NCI-H2107 treated with DMSO at 0.1 percent for 48 hours (cell line): ENCODE measurements at regions not wholly inside any gene's neighbourhood (a gene's known extent, or its start where the extent isn't known, plus 50 kb on each side); places are given as distances from the start of the nearest gene placed in this dataset.
A peak's percentile ranks its signal among the peaks of the same experiment; 100 is the strongest.

Source experiments
- DNase-seq: peaks from one replicate; lab custom pipeline; 2025; ENCODE audit not compliant: unreplicated experiment; lab: John Stamatoyannopoulos, UW

GRCh38 chr16:51405361-51405760, 254.3 kb upstream of the SALL1 start:
- DNase-seq, result no peak

- no peak for DNase-seq
Measured at GRCh38 chr16:51404386-51404785, 253.3 kb upstream of the SALL1 start.

- no peak for DNase-seq
Measured at GRCh38 chr16:51402785-51403184, 251.7 kb upstream of the SALL1 start.

- DNase-seq, result no peak
Measured at GRCh38 chr16:51402298-51402697, 251.2 kb upstream of the SALL1 start.

GRCh38 chr16:51401673-51402072, 250.6 kb upstream of the SALL1 start:
- DNase-seq, result no peak

GRCh38 chr16:51399908-51400670, 249.0 kb upstream of the SALL1 start:
- DNase-seq, result no peak

GRCh38 chr16:51394421-51394820, 243.4 kb upstream of the SALL1 start:
- DNase-seq, result no peak

- DNase-seq, result no peak
Measured at GRCh38 chr16:51393381-51394005, 242.4 kb upstream of the SALL1 start.

GRCh38 chr16:51392521-51393187, 241.6 kb upstream of the SALL1 start:
- DNase-seq, result no peak

- no peak for DNase-seq
Measured at GRCh38 chr16:51391798-51392511, 240.9 kb upstream of the SALL1 start.

GRCh38 chr16:51390877-51391276, 239.8 kb upstream of the SALL1 start:
- DNase-seq, result peak; percentile 36

- no peak for DNase-seq
Measured at GRCh38 chr16:51389881-51390280, 238.8 kb upstream of the SALL1 start.

- no peak for DNase-seq
Measured at GRCh38 chr16:51388516-51388951, 237.5 kb upstream of the SALL1 start.

GRCh38 chr16:51383909-51384308, 232.8 kb upstream of the SALL1 start:
- no peak for DNase-seq

- no peak for DNase-seq
Measured at GRCh38 chr16:51382940-51383339, 231.9 kb upstream of the SALL1 start.

GRCh38 chr16:51382211-51382610, 231.1 kb upstream of the SALL1 start:
- no peak for DNase-seq

GRCh38 chr16:51376080-51376479, 225.0 kb upstream of the SALL1 start:
- DNase-seq, result no peak

- no peak for DNase-seq
Measured at GRCh38 chr16:51374790-51375189, 223.7 kb upstream of the SALL1 start.

- no peak for DNase-seq
Measured at GRCh38 chr16:51374346-51374745, 223.3 kb upstream of the SALL1 start.

- DNase-seq, result no peak
Measured at GRCh38 chr16:51365715-51366114, 214.6 kb upstream of the SALL1 start.

GRCh38 chr16:51359141-51359955, 208.3 kb upstream of the SALL1 start:
- DNase-seq, result peak; percentile 18
